Stimulated activated effector memory CD8-positive, alpha-beta T cell treated with anti-CD3 and anti-CD28 coated beads, Interleukin-12 subunit alpha, Interleukin-12 subunit beta, amount 100 ng/mL, for 72 hours (primary cell): ENCODE measurements at regions not wholly inside any gene's neighbourhood (a gene's known extent, or its start where the extent isn't known, plus 50 kb on each side); places are given as distances from the start of the nearest gene placed in this dataset.
"Not testable (repeated sequence)": the region's sequence is repeated elsewhere in the genome, so short reads cannot be mapped to it uniquely, and the experiment has no call there.

Experiments used
- ATAC-seq: fragments of 150-1000 bp; cut with Tn5 transposase; 2 replicates; pipeline ENCODE4 v1.10.0; 2021
- DNase-seq, 2 donors: peaks; one replicate each; pipeline ENCODE4 v3.0.0; 2021 to 2022; ENCODE audit warnings: low spot score in 2 of 2
- H3K27ac Mint-ChIP-seq: one replicate; pipeline ENCODE4 v1.8.0; 2022; ENCODE audit warnings: mild to moderate bottlenecking, mixed read lengths
- H3K36me3 Mint-ChIP-seq: one replicate; pipeline ENCODE4 v1.8.0; 2022; ENCODE audit warnings: mild to moderate bottlenecking, mixed read lengths
- H3K4me1 Mint-ChIP-seq: one replicate; pipeline ENCODE4 v1.8.0; 2022; ENCODE audit warnings: mixed read lengths
- H3K4me3 Mint-ChIP-seq: one replicate; pipeline ENCODE4 v1.8.0; 2022; ENCODE audit warnings: mild to moderate bottlenecking, mixed read lengths
- H3K9me3 Mint-ChIP-seq: one replicate; pipeline ENCODE4 v1.8.0; 2022; ENCODE audit warnings: mixed read lengths

- no peak for ATAC-seq
- no peak overlapping the region for H3K27ac Mint-ChIP-seq
- peaks cover 7% of the 10 kb centered on the region for H3K9me3 Mint-ChIP-seq
- no peak overlapping the region for H3K4me3 Mint-ChIP-seq
- DNase-seq: no peak
- no peaks in the 10 kb centered on the region for H3K4me1 Mint-ChIP-seq
- no peaks in the 10 kb centered on the region for H3K36me3 Mint-ChIP-seq
These were observed 664.0 kb upstream of the EEF2KMT start for GRCh38 chr16:5761592-5761991.

DNA sequence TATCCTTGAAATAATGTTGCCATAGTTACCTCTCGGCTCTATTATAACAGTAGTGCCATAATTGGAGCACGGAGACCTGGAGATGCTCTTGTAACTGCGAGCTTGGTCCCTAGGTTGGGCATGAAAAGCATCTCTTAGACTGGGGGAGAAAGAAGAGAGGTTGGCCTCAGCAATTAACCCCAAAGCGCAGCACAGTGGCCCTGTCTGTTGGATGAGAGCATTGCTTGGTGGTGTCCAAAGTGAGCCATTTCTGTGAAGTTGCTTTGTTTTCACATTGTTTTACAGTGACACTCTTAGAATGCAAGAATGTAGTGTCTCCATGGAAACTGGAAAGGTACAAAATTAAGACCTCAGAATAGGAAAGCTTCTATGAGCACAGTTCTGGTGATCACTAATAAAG lies 660.7 kb upstream of the EEF2KMT start:
- H3K4me3 Mint-ChIP-seq: no peak overlapping the region

DNA sequence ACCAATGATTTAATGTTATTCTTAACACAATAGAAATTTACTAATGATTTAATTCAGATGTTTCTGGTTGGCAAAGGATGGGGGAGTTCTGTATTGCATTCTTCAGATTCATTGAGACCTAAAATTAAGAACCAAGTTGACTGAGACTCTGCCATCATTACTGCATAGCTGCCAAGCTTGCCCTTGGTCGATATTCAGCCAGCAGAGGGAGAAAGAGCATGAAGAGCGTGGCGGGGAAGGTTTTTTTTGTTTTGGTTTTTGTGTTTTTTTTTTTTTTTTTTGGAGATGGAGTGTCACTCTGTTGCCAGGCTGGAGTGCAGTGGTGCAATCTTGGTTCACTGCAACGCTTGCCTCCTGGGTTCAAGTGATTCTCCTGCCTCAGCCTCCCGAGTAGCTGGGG lies 659.4 kb upstream of the EEF2KMT start:
- H3K4me3 Mint-ChIP-seq: no peak overlapping the region
- no peak for DNase-seq
- peaks cover 4% of the 10 kb centered on the region for H3K9me3 Mint-ChIP-seq
- H3K27ac Mint-ChIP-seq: no peak overlapping the region
- H3K4me1 Mint-ChIP-seq: no peaks in the 10 kb centered on the region
- H3K36me3 Mint-ChIP-seq: no peaks in the 10 kb centered on the region
- no peak for ATAC-seq

More for the DNA sequence above, 660.7 kb upstream of the EEF2KMT start:
- Mint-ChIP-seq H3K36me3 (no peaks in the 10 kb centered on the region), H3K4me1 (no peaks in the 10 kb centered on the region), H3K27ac (no peak overlapping the region), H3K9me3 (peaks cover 4% of the 10 kb centered on the region)
- no peak for DNase-seq
- ATAC-seq: no peak

DNA sequence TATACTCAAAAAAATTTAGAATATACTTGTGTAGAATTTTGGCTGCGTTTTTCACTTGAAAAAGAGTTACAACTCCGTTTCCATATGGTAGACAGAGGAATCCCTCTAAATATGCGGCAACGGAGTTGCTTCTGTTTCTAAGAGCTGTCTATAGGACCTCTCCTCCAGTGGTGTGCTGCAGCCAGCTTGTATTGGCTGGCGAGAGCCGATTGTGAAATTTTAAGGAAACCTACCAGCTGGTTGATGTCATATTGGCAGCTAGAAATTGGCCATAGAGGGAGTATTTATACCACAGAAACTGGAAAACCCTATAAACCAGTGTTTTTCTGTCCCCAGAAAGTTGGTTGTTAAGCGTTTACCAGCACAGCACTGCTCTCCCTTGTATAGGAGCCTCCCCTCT lies 655.8 kb upstream of the EEF2KMT start:
- Mint-ChIP-seq H3K9me3 (peaks cover 6% of the 10 kb centered on the region), H3K4me1 (no peaks in the 10 kb centered on the region), H3K36me3 (no peaks in the 10 kb centered on the region)

DNA sequence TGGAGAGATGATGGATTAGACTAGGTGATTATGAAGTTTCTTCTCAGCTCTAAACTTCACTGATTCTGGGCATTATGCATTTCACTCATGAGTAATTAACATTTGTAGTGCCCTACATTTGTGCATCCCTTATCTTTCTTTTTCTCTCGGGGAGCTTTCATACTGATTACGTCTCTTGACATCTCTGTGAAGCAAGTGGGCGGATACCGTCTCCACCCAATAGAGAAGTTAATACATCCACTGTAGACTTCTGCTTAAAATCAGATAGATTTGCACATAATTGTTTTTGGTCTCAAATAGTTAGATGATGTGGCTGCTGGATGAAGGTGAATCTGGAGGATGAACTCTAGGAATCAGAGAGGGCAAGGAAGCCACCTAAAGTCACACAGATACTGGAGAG lies 653.6 kb upstream of the EEF2KMT start:
- H3K27ac Mint-ChIP-seq: no peak overlapping the region
- DNase-seq (no peak), ATAC-seq (no peak)
- H3K36me3 Mint-ChIP-seq: no peaks in the 10 kb centered on the region
- H3K9me3 Mint-ChIP-seq: peaks cover 6% of the 10 kb centered on the region
- no peaks in the 10 kb centered on the region for H3K4me1 Mint-ChIP-seq
- no peak overlapping the region for H3K4me3 Mint-ChIP-seq

More for the DNA sequence above, 655.8 kb upstream of the EEF2KMT start:
- no peak for DNase-seq
- H3K4me3 Mint-ChIP-seq: no peak overlapping the region
- H3K27ac Mint-ChIP-seq: no peak overlapping the region
- no peak for ATAC-seq

DNA sequence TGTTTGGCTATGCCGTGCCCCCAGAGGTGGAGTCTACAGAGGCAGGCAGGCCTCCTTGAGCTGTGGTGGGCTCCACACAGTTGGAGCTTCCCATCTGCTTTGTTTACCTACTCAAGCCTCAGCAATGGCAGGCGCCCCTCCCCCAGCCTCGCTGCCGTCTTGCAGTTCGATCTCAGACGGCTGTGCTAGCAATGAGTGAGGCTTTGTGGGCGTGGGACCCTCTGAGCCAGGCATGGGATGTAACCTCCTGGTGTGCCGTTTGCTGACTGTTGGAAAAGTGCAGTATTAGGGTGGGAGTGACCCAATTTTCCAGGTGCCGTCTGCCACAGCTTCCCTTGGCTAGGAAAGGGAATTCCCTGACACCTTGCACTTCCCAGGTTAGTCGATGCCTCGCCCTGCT lies 652.8 kb upstream of the EEF2KMT start:
- H3K27ac Mint-ChIP-seq, ATAC-seq, H3K4me3 Mint-ChIP-seq, H3K4me1 Mint-ChIP-seq, DNase-seq, H3K36me3 Mint-ChIP-seq, H3K9me3 Mint-ChIP-seq: not testable (repeated sequence)

DNA sequence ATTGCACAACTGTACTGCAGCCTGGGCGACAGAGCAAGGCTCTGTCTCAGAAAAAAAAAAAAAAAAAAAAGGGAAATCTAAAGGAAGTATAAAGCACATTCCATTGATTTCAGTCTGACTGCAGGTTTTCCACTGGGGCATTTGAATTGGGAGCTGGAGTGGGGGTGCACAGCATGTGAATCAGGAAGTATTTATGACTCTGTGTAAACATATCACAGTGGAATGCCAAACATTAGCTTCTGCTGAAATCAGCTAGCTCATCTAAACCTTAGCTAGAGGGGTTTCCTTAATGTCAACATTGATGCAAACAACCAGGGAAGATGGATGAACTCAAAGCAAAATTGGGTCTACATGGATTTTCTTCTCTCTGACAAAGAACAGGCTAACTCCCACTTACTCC lies 641.0 kb upstream of the EEF2KMT start:
- Mint-ChIP-seq H3K27ac (no peak overlapping the region), H3K4me1 (no peaks in the 10 kb centered on the region), H3K9me3 (peaks cover 19% of the 10 kb centered on the region), H3K4me3 (no peak overlapping the region), H3K36me3 (no peaks in the 10 kb centered on the region)
- DNase-seq (no peak), ATAC-seq (no peak)

DNA sequence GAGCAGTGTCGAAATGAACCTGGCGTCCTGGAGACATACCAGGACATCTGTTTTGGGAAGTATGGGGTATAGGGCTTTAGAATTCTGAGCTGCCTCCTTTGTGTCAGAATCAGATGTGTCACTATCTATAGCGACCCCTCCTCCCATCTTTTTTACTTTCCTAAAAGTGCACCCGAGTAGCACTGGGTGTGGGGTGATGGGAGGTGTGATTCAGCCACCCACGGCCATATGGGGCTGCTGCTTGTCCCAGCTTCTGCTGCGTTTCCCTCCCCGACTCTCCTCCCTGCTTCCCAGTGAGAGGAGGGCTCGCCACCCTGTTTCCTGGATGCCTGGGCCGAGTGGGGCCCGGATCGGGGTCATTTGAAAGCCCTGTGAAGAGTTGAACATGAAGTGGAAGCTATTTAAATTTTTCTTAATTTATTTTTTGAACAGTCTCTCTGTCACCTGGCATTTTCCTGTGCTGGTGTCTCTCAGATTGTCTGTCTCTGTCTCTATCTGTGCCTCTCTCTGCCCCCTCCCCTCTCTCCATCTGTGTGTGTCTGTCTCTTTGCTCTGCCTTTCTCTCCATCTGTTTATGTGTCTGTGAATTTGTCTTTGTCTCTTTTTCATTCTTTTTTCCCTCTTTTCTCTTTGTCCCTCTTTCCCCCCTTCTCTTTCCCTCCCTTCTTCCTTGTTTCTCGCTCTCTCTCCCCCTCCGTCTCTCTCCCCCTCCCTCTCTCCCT lies 638.8 kb upstream of the EEF2KMT start:
- Mint-ChIP-seq H3K4me1 (no peaks in the 10 kb centered on the region), H3K36me3 (no peaks in the 10 kb centered on the region), H3K27ac (no peak overlapping the region), H3K9me3 (peaks cover 14% of the 10 kb centered on the region), H3K4me3 (no peak overlapping the region)
- ATAC-seq: no peak
- no peak for DNase-seq

DNA sequence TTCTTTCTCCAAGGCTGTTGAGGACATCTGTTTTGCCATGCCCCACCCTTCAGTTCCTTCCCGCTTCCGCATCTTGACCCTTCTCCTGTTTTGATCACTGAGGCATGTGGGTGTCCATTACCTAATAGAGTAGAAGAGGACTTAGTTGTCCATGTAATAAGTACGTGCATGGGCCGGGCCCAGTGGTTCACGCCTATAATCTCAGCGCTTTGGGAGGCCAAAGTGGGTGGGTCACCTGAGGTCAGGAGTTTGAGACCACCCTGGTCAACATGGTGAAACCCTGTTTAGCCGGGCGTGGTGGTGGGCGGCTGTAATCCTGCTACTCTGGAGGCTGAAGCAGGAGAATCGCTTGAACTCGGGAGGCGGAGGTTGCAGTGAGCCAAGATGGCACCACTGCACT lies 637.8 kb upstream of the EEF2KMT start:
- H3K27ac Mint-ChIP-seq: no peak overlapping the region
- DNase-seq (no peak), ATAC-seq (no peak)
- H3K4me3 Mint-ChIP-seq: no peak overlapping the region
- no peaks in the 10 kb centered on the region for H3K36me3 Mint-ChIP-seq
- H3K9me3 Mint-ChIP-seq: peaks cover 14% of the 10 kb centered on the region
- H3K4me1 Mint-ChIP-seq: no peaks in the 10 kb centered on the region

DNA sequence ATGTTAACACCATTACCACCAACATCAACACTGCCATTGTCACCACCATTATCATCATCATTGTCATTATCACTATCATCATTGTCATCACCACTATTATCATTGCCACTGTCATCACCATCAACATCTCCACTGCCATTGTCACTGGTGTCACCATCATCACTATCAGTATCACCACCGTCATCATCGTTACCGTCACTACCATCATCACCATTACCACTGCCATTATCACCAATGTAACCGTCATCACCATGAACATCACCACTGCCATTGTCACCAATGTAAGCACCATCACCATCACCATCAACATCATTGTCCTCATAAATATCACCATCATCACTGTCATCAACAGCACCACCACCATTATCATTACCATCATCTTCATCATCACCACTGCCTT lies 633.2 kb upstream of the EEF2KMT start:
- H3K9me3 Mint-ChIP-seq: peaks cover 4% of the 10 kb centered on the region
- H3K27ac Mint-ChIP-seq: no peak overlapping the region
- H3K4me3 Mint-ChIP-seq: no peak overlapping the region
- ATAC-seq (no peak), DNase-seq (no peak)
- H3K36me3 Mint-ChIP-seq: no peaks in the 10 kb centered on the region
- no peaks in the 10 kb centered on the region for H3K4me1 Mint-ChIP-seq

GRCh38 chr16:5722116-5722619 lies 624.6 kb upstream of the EEF2KMT start:
- Mint-ChIP-seq H3K9me3 (peaks cover 7% of the 10 kb centered on the region), H3K4me1 (no peaks in the 10 kb centered on the region), H3K4me3 (no peak overlapping the region), H3K27ac (no peak overlapping the region), H3K36me3 (no peaks in the 10 kb centered on the region)
- no peak for DNase-seq
- no peak for ATAC-seq

DNA sequence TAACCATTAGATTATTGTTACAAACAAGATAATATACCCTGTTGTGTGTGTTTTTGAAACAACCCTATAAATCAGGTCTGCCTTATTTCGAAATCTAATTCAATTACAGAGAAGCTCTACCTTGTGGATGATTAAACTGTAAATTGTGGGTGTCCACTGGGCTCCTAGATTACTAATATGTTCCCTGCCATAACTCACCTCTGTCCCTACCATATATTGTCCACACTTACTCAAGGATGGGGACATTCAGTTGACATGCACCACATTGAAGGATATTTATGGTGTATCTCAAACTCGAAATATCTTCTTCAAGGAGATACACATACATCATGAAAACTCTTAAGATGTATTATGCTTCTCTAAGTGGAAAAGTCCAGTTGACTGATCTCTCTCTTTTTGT lies 617.6 kb upstream of the EEF2KMT start:
- Mint-ChIP-seq H3K9me3 (peaks cover 11% of the 10 kb centered on the region), H3K4me1 (no peaks in the 10 kb centered on the region), H3K36me3 (no peaks in the 10 kb centered on the region), H3K27ac (no peak overlapping the region), H3K4me3 (no peak overlapping the region)
- DNase-seq (no peak), ATAC-seq (no peak)

GRCh38 chr16:5709889-5710288 lies 612.3 kb upstream of the EEF2KMT start:
- ATAC-seq (no peak), DNase-seq (no peak)
- H3K36me3 Mint-ChIP-seq: no peaks in the 10 kb centered on the region
- no peaks in the 10 kb centered on the region for H3K4me1 Mint-ChIP-seq
- peaks cover 7% of the 10 kb centered on the region for H3K9me3 Mint-ChIP-seq
- no peak overlapping the region for H3K27ac Mint-ChIP-seq
- H3K4me3 Mint-ChIP-seq: no peak overlapping the region

- no peak overlapping the region for H3K27ac Mint-ChIP-seq
These were observed 608.6 kb upstream of the EEF2KMT start for GRCh38 chr16:5706211-5706610.

GRCh38 chr16:5704271-5704670 lies 606.7 kb upstream of the EEF2KMT start:
- Mint-ChIP-seq H3K9me3 (peaks cover 19% of the 10 kb centered on the region), H3K4me3 (no peak overlapping the region), H3K36me3 (no peaks in the 10 kb centered on the region), H3K4me1 (no peaks in the 10 kb centered on the region), H3K27ac (no peak overlapping the region)
- ATAC-seq (no peak), DNase-seq (no peak)

More at GRCh38 chr16:5706211-5706610, 608.6 kb upstream of the EEF2KMT start:
- Mint-ChIP-seq H3K4me1 (no peaks in the 10 kb centered on the region), H3K9me3 (peaks cover 19% of the 10 kb centered on the region), H3K4me3 (no peak overlapping the region), H3K36me3 (no peaks in the 10 kb centered on the region)
- no peak for DNase-seq
- ATAC-seq: no peak

GRCh38 chr16:5693426-5693825 lies 595.8 kb upstream of the EEF2KMT start:
- no peak overlapping the region for H3K27ac Mint-ChIP-seq
- H3K36me3 Mint-ChIP-seq: no peaks in the 10 kb centered on the region
- DNase-seq: no peak

More at GRCh38 chr16:5693426-5693825, 595.8 kb upstream of the EEF2KMT start:
- ATAC-seq: no peak
- Mint-ChIP-seq H3K4me3 (no peak overlapping the region), H3K4me1 (no peaks in the 10 kb centered on the region), H3K9me3 (peaks cover 6% of the 10 kb centered on the region)
